ENCODE measurements at regions not wholly inside any gene's neighbourhood (a gene's known extent, or its start where the extent isn't known, plus 50 kb on each side); places are given as distances from the start of the nearest gene placed in this dataset.

GRCh38 chr4:127149086-127149485 is 483.7 kb upstream of the INTU start:
- Histone ChIP-seq H3K27ac (ENCODE audit: control insufficient read depth, insufficient read depth) (no peak overlapping the region), H3K4me1 (ENCODE audit: control insufficient read depth, insufficient read depth, low read length) (no peaks in the 10 kb centered on the region), H3K4me3 (no peak overlapping the region), H3K27me3 (replicated peaks in 1 of 2; ENCODE audit: control insufficient read depth in 2 of 2, insufficient read depth in 2 of 2, low read length in 1 of 2) (no peaks in the 10 kb centered on the region), H4K20me1 (ENCODE audit: control insufficient read depth, insufficient read depth) (no peaks in the 10 kb centered on the region), H3K9ac (ENCODE audit: control insufficient read depth, insufficient read depth, low read length) (no peak overlapping the region), H2AFZ (ENCODE audit: control insufficient read depth, low read depth, low read length) (no peak overlapping the region), H3K36me3 (ENCODE audit: control insufficient read depth in 2 of 2, insufficient read depth in 2 of 2, low read length in 1 of 2) (no peaks in the 10 kb centered on the region), H3K79me2 (ENCODE audit: control insufficient read depth, insufficient read depth, low read length) (no peaks in the 10 kb centered on the region), H3K9me3 (replicated peaks; ENCODE audit: control insufficient read depth, insufficient read depth, low read length) (no peaks in the 10 kb centered on the region), H3K4me2 (ENCODE audit: control insufficient read depth, insufficient read depth) (no peak overlapping the region)
- ATAC-seq = no peak
- 49% methylated on average over 3 of the region's 3 CpGs for WGBS (ENCODE audit: insufficient coverage, insufficient replicate concordance, low lambda C conversion rate, missing lambda C conversion rate)
- TF ChIP-seq, protein P1, sequence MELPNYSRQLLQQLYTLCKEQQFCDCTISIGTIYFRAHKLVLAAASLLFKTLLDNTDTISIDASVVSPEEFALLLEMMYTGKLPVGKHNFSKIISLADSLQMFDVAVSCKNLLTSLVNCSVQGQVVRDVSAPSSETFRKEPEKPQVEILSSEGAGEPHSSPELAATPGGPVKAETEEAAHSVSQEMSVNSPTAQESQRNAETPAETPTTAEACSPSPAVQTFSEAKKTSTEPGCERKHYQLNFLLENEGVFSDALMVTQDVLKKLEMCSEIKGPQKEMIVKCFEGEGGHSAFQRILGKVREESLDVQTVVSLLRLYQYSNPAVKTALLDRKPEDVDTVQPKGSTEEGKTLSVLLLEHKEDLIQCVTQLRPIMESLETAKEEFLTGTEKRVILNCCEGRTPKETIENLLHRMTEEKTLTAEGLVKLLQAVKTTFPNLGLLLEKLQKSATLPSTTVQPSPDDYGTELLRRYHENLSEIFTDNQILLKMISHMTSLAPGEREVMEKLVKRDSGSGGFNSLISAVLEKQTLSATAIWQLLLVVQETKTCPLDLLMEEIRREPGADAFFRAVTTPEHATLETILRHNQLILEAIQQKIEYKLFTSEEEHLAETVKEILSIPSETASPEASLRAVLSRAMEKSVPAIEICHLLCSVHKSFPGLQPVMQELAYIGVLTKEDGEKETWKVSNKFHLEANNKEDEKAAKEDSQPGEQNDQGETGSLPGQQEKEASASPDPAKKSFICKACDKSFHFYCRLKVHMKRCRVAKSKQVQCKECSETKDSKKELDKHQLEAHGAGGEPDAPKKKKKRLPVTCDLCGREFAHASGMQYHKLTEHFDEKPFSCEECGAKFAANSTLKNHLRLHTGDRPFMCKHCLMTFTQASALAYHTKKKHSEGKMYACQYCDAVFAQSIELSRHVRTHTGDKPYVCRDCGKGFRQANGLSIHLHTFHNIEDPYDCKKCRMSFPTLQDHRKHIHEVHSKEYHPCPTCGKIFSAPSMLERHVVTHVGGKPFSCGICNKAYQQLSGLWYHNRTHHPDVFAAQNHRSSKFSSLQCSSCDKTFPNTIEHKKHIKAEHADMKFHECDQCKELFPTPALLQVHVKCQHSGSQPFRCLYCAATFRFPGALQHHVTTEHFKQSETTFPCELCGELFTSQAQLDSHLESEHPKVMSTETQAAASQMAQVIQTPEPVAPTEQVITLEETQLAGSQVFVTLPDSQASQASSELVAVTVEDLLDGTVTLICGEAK (IDR thresholded peaks at IDR 0.05; ENCODE audit: borderline replicate concordance) = no peak
- no peak for TF ChIP-seq TCF3 (IDR thresholded peaks at IDR 0.05; ENCODE audit: borderline replicate concordance, insufficient read depth, low read depth, low read length)
- TF ChIP-seq, protein P2, sequence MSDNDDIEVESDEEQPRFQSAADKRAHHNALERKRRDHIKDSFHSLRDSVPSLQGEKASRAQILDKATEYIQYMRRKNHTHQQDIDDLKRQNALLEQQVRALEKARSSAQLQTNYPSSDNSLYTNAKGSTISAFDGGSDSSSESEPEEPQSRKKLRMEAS (IDR thresholded peaks at IDR 0.05; ENCODE audit: low read depth, low read length) = no peak
- TF ChIP-seq MXI1 (IDR thresholded peaks at IDR 0.05; ENCODE audit: low read depth, low read length) = no peak
- TF ChIP-seq, protein P3, sequence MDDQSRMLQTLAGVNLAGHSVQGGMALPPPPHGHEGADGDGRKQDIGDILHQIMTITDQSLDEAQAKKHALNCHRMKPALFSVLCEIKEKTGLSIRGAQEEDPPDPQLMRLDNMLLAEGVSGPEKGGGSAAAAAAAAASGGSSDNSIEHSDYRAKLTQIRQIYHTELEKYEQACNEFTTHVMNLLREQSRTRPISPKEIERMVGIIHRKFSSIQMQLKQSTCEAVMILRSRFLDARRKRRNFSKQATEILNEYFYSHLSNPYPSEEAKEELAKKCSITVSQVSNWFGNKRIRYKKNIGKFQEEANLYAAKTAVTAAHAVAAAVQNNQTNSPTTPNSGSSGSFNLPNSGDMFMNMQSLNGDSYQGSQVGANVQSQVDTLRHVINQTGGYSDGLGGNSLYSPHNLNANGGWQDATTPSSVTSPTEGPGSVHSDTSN (IDR thresholded peaks at IDR 0.05; ENCODE audit: insufficient replicate concordance, low read depth, low read length) = no peak
- TF ChIP-seq ZNF217 (IDR thresholded peaks at IDR 0.05) = no peak
- TF ChIP-seq SMC3 (IDR thresholded peaks at IDR 0.05; ENCODE audit: borderline replicate concordance, low read length) = no peak
- no peak for TF ChIP-seq STAT3 (IDR thresholded peaks at IDR 0.05; ENCODE audit: low read depth, low read length)
- TF ChIP-seq NR2F1 (conservative IDR thresholded peaks at IDR 0.05) = no peak
- no peak for TF ChIP-seq TARDBP (IDR thresholded peaks at IDR 0.05; ENCODE audit: borderline replicate concordance)
- TF ChIP-seq MYB (IDR thresholded peaks at IDR 0.05; ENCODE audit: borderline replicate concordance, low read depth, low read length) = no peak
- TF ChIP-seq RAD21 (IDR thresholded peaks at IDR 0.05; ENCODE audit: insufficient read depth, low read depth, low read length) = no peak
- TF ChIP-seq NR2C1 (IDR thresholded peaks at IDR 0.05) = no peak
- TF ChIP-seq POLR2AphosphoS2 (IDR thresholded peaks at IDR 0.05; ENCODE audit: low read depth, low read length) = no peak
- no peak for TF ChIP-seq SREBF1 (IDR thresholded peaks at IDR 0.05; ENCODE audit: low read length)
- SMC1A ChIA-PET (ENCODE audit: uncharacterized antibody, unreplicated experiment) = interaction anchor here (1.1 kb wide), 1 partner anchor 10 kb away, joined by 3 read pairs; no protein-coding TSS in a partner anchor
- CTCF ChIA-PET = no interaction called here
- FAIRE-seq = no peak
- BruUV-seq (replicated peaks) = no TSS peak
- RAD21 ChIA-PET (ENCODE audit: unreplicated experiment) = no interaction called here
- in situ Hi-C loops (cut with MboI) (no loop called here), intact Hi-C loops (cut with micrococcal nuclease; ENCODE audit: unreplicated experiment) (no loop called here)
- POLR2A ChIA-PET = no interaction called here
- no peak for DNase-seq (ENCODE audit: low read depth, low spot score)
